SK-N-SH (cell line): ENCODE measurements at regions not wholly inside any gene's neighbourhood (a gene's known extent, or its start where the extent isn't known, plus 50 kb on each side); places are given as distances from the start of the nearest gene placed in this dataset.

Experiments used
- CTCF ChIA-PET: fragments of 300-600, 350-600 bp; formaldehyde crosslinking; extraction: SDS; loops from one replicate; lab custom pipeline; 2021; lab: Yijun Ruan, JAX
- POLR2A ChIA-PET: fragments of 350-600 bp; sonication (Branson Sonifier 250); formaldehyde crosslinking; extraction: SDS; loops from one replicate; lab custom pipeline; 2020; ENCODE audit warnings: antibody characterized with exemption, inconsistent platforms; lab: Yijun Ruan, JAX
- DNase-seq: peaks from one replicate; pipeline ENCODE4 v3.0.0; 2012
- H2AFZ ChIP-seq: fragments of 200-600 bp; sonication (generic); 2 replicates; pipeline ENCODE4 v1.8.1; 2016; ENCODE audit warnings: antibody characterized with exemption, mild to moderate bottlenecking, low read depth
- H3F3A ChIP-seq: fragments of 200-600 bp; sonication (generic); replicated peaks from 2 replicates; pipeline ENCODE3; 2016; ENCODE audit warnings: antibody characterized with exemption, mild to moderate bottlenecking; ENCODE audit not compliant: insufficient read depth
- H3K27ac ChIP-seq, 2 experiments: fragments of 200-500 bp in 1 of 2; fragments of 200-600 bp in 1 of 2; sonication (Bioruptor generic) in 1 of 2; sonication (generic), shearing (Covaris generic) in 1 of 2; 2 replicates each; pipeline versions ENCODE4 v1.5.1 to v1.6.1; 2014 to 2016; ENCODE audit warnings: low read depth in 2 of 2, inconsistent platforms in 1 of 2, low read length in 1 of 2, mild to moderate bottlenecking in 1 of 2, mixed read lengths in 1 of 2
- H3K27me3 ChIP-seq: fragments of 200-600 bp; sonication (generic), shearing (Covaris generic); 2 replicates; pipeline ENCODE4 v1.6.1; 2016; ENCODE audit warnings: mixed run types; ENCODE audit not compliant: insufficient read depth
- H3K36me3 ChIP-seq, 2 experiments: fragments of 200-500 bp in 1 of 2; fragments of 200-600 bp in 1 of 2; sonication (Bioruptor generic) in 1 of 2; sonication (generic) in 1 of 2; replicated peaks in 1 of 2; 2 replicates each; pipeline versions ENCODE3 to v1.5.1; 2014 to 2016; ENCODE audit warnings: low read length in 1 of 2, mild to moderate bottlenecking in 1 of 2; ENCODE audit not compliant: insufficient read depth in 2 of 2, control insufficient read depth in 1 of 2
- H3K4me1 ChIP-seq, 2 experiments: fragments of 200-500 bp in 1 of 2; fragments of 200-600 bp in 1 of 2; sonication (Bioruptor generic) in 1 of 2; sonication (generic), shearing (Covaris generic) in 1 of 2; 2 replicates each; pipeline versions ENCODE4 v1.5.1 to v1.6.1; 2014 to 2016; ENCODE audit warnings: low read depth in 1 of 2, low read length in 1 of 2, mixed run types in 1 of 2; ENCODE audit not compliant: insufficient read depth in 2 of 2, control insufficient read depth in 1 of 2
- H3K4me2 ChIP-seq: fragments of 200-600 bp; sonication (generic), shearing (Covaris generic); 2 replicates; pipeline ENCODE4 v1.6.1; 2017; ENCODE audit warnings: mixed run types
- H3K4me3 ChIP-seq, 2 experiments: fragments of 200-500 bp in 1 of 2; fragments of 200-600 bp in 1 of 2; sonication (Bioruptor generic) in 1 of 2; sonication (generic), shearing (Covaris generic) in 1 of 2; 2 replicates each; pipeline versions ENCODE4 v1.5.1 to v1.8.1; 2014 to 2016; ENCODE audit warnings: low read depth in 2 of 2, inconsistent platforms in 1 of 2, low read length in 1 of 2, mild to moderate bottlenecking in 1 of 2, mixed read lengths in 1 of 2, moderate library complexity in 1 of 2
- H3K79me2 ChIP-seq: fragments of 200-600 bp; sonication (generic); 2 replicates; pipeline ENCODE4 v1.8.1; 2017; ENCODE audit warnings: mild to moderate bottlenecking; ENCODE audit not compliant: insufficient read depth
- H3K9ac ChIP-seq: fragments of 200-600 bp; sonication (generic); 2 replicates; pipeline ENCODE4 v1.6.1; 2017; ENCODE audit warnings: mixed run types
- H3K9me2 ChIP-seq: fragments of 200-600 bp; sonication (generic); 2 replicates; pipeline ENCODE4 v1.6.1; 2017; ENCODE audit warnings: mixed run types
- H3K9me3 ChIP-seq: fragments of 200-600 bp; sonication (generic); 2 replicates; pipeline ENCODE4 v1.6.1; 2017; ENCODE audit warnings: mixed run types, mild to moderate bottlenecking, moderate library complexity
- H4K20me1 ChIP-seq: fragments of 200-600 bp; sonication (generic); 2 replicates; pipeline ENCODE4 v1.6.1; 2017; ENCODE audit warnings: mild to moderate bottlenecking, mixed run types; ENCODE audit not compliant: insufficient read depth
- CHD2 ChIP-seq: fragments of 150-350 bp; IDR thresholded peaks from 2 replicates; pipeline ENCODE4 v1.6.1; 2018; ENCODE audit warnings: low read length; ENCODE audit not compliant: partially characterized antibody
- FOSL2 ChIP-seq: IDR thresholded peaks from 2 replicates; pipeline ENCODE4 v1.4.0; 2012; ENCODE audit warnings: low read depth, mild to moderate bottlenecking, moderate library complexity, borderline replicate concordance
- GATA2 ChIP-seq: sonication (generic); formaldehyde crosslinking; IDR thresholded peaks from 2 replicates; pipeline ENCODE4 v1.5.0; 2020; ENCODE audit warnings: mild to moderate bottlenecking, missing genetic modification reagents
- JUND ChIP-seq: IDR thresholded peaks from 2 replicates; pipeline ENCODE4 v1.4.0; 2012
- MAX ChIP-seq: IDR thresholded peaks from 2 replicates; pipeline ENCODE4 v1.4.0; 2012; ENCODE audit warnings: low read depth
- MXI1 ChIP-seq: IDR thresholded peaks from 2 replicates; pipeline ENCODE4 v1.6.1; 2012; ENCODE audit warnings: mild to moderate bottlenecking, low read depth, low read length, improper control_type of control experiment
- NRF1 ChIP-seq: IDR thresholded peaks from 2 replicates; pipeline ENCODE4 v1.6.1; 2012; ENCODE audit warnings: low read depth, mild to moderate bottlenecking, low read length
- POLR2AphosphoS5 ChIP-seq: IDR thresholded peaks from 2 replicates; pipeline ENCODE4 v1.6.1; 2012; ENCODE audit warnings: low read depth, low read length
- RAD21 ChIP-seq: IDR thresholded peaks from 2 replicates; pipeline ENCODE4 v1.6.1; 2012; ENCODE audit warnings: mild to moderate bottlenecking, low read length
- RFX5 ChIP-seq: IDR thresholded peaks from 2 replicates; pipeline ENCODE4 v1.6.1; 2012; ENCODE audit warnings: mild to moderate bottlenecking, improper control_type of control experiment, low read length
- RXRA ChIP-seq: IDR thresholded peaks from 2 replicates; pipeline ENCODE4 v1.4.0; 2012; ENCODE audit warnings: low read depth, mild to moderate bottlenecking, borderline replicate concordance
- SIN3A ChIP-seq: IDR thresholded peaks from 2 replicates; pipeline ENCODE4 v1.6.1; 2012; ENCODE audit warnings: low read depth, mild to moderate bottlenecking, low read length, moderate library complexity, borderline replicate concordance
- SMC3 ChIP-seq: IDR thresholded peaks from 2 replicates; pipeline ENCODE4 v1.6.1; 2012; ENCODE audit warnings: low read depth, low read length, improper control_type of control experiment
- TAF1 ChIP-seq: IDR thresholded peaks from 2 replicates; pipeline ENCODE4 v1.6.1; 2012; ENCODE audit warnings: low read depth, mild to moderate bottlenecking, low read length, moderate library complexity, borderline replicate concordance
- TEAD4 ChIP-seq: IDR thresholded peaks from 2 replicates; pipeline ENCODE4 v1.4.0; 2012; ENCODE audit warnings: mild to moderate bottlenecking, borderline replicate concordance; ENCODE audit not compliant: insufficient read depth
- USF2 ChIP-seq: fragments of 150-350 bp; IDR thresholded peaks from 2 replicates; pipeline ENCODE4 v1.6.1; 2017; ENCODE audit warnings: antibody characterized with exemption, low read length, low read depth, borderline replicate concordance
- WGBS: methylation state at CpG from one replicate; pipeline ENCODE4 v1.1.6; 2017; ENCODE audit warnings: low lambda C conversion rate; 5-methylcytosine and 5-hydroxymethylcytosine counted together
- TF ChIP-seq, protein P1 (sequence below): IDR thresholded peaks from 2 replicates; pipeline ENCODE4 v1.4.0; 2012; ENCODE audit warnings: low read depth, borderline replicate concordance

- DNase-seq, result no peak
- Histone ChIP-seq H3K36me3 (no peaks in the 10 kb centered on the region), H3K4me3 (no peak overlapping the region), H3K9me2 (no peaks in the 10 kb centered on the region), H3K79me2 (no peaks in the 10 kb centered on the region), H3K4me2 (no peak overlapping the region), H3K27me3 (no peaks in the 10 kb centered on the region), H3F3A (no peaks in the 10 kb centered on the region), H3K9ac (no peak overlapping the region), H2AFZ (no peak overlapping the region), H3K4me1 (no peaks in the 10 kb centered on the region), H3K27ac (no peak overlapping the region), H4K20me1 (no peaks in the 10 kb centered on the region), H3K9me3 (no peaks in the 10 kb centered on the region)
- POLR2A ChIA-PET, result no interaction called here
- CTCF ChIA-PET, result no interaction called here
- WGBS, result 7% methylated on average over 2 of the region's 2 CpGs
- TF ChIP-seq MXI1 (no peak), TAF1 (no peak), RFX5 (no peak), MAX (no peak), RAD21 (no peak), FOSL2 (no peak), RXRA (no peak), GATA2 (no peak)
- TF ChIP-seq, protein P1, sequence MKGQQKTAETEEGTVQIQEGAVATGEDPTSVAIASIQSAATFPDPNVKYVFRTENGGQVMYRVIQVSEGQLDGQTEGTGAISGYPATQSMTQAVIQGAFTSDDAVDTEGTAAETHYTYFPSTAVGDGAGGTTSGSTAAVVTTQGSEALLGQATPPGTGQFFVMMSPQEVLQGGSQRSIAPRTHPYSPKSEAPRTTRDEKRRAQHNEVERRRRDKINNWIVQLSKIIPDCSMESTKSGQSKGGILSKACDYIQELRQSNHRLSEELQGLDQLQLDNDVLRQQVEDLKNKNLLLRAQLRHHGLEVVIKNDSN, result no peak
Measured at GRCh38 chrX:925094-925493, 287.4 kb downstream of the CRLF2 start.

DNA sequence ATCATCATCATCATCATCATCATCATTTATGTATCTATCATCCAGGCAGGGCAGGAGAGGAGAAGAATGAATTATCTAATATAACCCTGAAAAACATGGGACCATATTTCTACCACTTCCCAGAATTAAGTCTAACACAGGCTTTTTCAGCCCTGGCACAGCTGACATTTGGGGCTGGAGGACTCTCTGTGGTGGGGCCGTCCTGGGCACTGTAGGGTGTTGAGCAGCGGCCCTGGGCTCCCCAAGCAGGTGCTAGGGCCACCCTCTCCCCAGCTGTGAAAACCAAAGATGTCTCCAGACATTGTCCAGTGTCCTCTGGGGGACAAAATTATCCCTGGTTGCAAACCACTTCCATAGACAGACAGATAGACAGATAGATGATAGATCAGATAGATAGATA is 288.4 kb downstream of the CRLF2 start:
- no peak overlapping the region for H3K9ac ChIP-seq
- no peaks in the 10 kb centered on the region for H3K27me3 ChIP-seq
- no peak for DNase-seq
- H2AFZ ChIP-seq, result no peak overlapping the region
- no peaks in the 10 kb centered on the region for H3K79me2 ChIP-seq
- no peak overlapping the region for H3K4me3 ChIP-seq
- H4K20me1 ChIP-seq, result no peaks in the 10 kb centered on the region
- no peaks in the 10 kb centered on the region for H3K4me1 ChIP-seq
- ChIA-PET POLR2A (no interaction called here), CTCF (no interaction called here)
- H3K9me3 ChIP-seq, result no peaks in the 10 kb centered on the region
- 0% methylated on average over 1 of the region's 2 CpGs for WGBS
- H3K4me2 ChIP-seq, result no peak overlapping the region
- H3K36me3 ChIP-seq, result no peaks in the 10 kb centered on the region
- no peaks in the 10 kb centered on the region for H3F3A ChIP-seq
- no peaks in the 10 kb centered on the region for H3K9me2 ChIP-seq
- H3K27ac ChIP-seq, result no peak overlapping the region
- TF ChIP-seq JUND, result no peak
- TF ChIP-seq SMC3, result no peak
- TF ChIP-seq NRF1, result no peak
- TF ChIP-seq CHD2, result no peak
- no peak for TF ChIP-seq TAF1
- TF ChIP-seq SIN3A, result no peak
- no peak for TF ChIP-seq USF2
- no peak for TF ChIP-seq POLR2AphosphoS5
- TF ChIP-seq MXI1, result no peak
- no peak for TF ChIP-seq FOSL2
- no peak for TF ChIP-seq TEAD4
